B cell (primary cell): ENCODE measurements at regions not wholly inside any gene's neighbourhood (a gene's known extent, or its start where the extent isn't known, plus 50 kb on each side); places are given as distances from the start of the nearest gene placed in this dataset.

Experiments used
- CTCF ChIP-seq: fragments of 200-600 bp; IDR thresholded peaks from one replicate; pipeline ENCODE4 v1.8.0; 2022; ENCODE audit warnings: antibody characterized with exemption, mild to moderate bottlenecking
- EZH2 ChIP-seq: IDR thresholded peaks from 2 replicates; pipeline ENCODE4 v1.6.1; 2012; ENCODE audit warnings: borderline replicate concordance, low read depth, mild to moderate bottlenecking, moderate library complexity, low read length; ENCODE audit not compliant: insufficient read depth, poor library complexity, severe bottlenecking

- no peak for TF ChIP-seq CTCF
- TF ChIP-seq EZH2, result no peak
These were observed 231.7 kb upstream of the SERP2 start for GRCh38 chr13:44141725-44142539.
